ENCODE measurements at regions not wholly inside any gene's neighbourhood (a gene's known extent, or its start where the extent isn't known, plus 50 kb on each side); places are given as distances from the start of the nearest gene placed in this dataset.

- TF ChIP-seq CTCF (IDR thresholded peaks at IDR 0.05; ENCODE audit: low read depth, low read length, missing input control) = no peak
- TF ChIP-seq REST (IDR thresholded peaks at IDR 0.05) = no peak
- TF ChIP-seq RAD21 (IDR thresholded peaks at IDR 0.05) = no peak
- TF ChIP-seq MAX (IDR thresholded peaks at IDR 0.05) = no peak
- TF ChIP-seq EGR1 (IDR thresholded peaks at IDR 0.05; ENCODE audit: low read depth in 2 of 2) = no peak
- TF ChIP-seq YY1 (IDR thresholded peaks at IDR 0.05) = no peak
- no peak for TF ChIP-seq SP1 (IDR thresholded peaks at IDR 0.05)
- TF ChIP-seq JUND (IDR thresholded peaks at IDR 0.05) = no peak
Measured at GRCh38 chr4:165625281-165625680, 246.5 kb downstream of the CPE start.
